WTC11 (cell line): ENCODE measurements at regions not wholly inside any gene's neighbourhood (a gene's known extent, or its start where the extent isn't known, plus 50 kb on each side); places are given as distances from the start of the nearest gene placed in this dataset.

Experiments used
- ATAC-seq: fragments of 200-7000 bp; cut with Tn5 transposase; 2 replicates; pipeline ENCODE4 v1.10.0; 2021; ENCODE audit warnings: mild to moderate bottlenecking, moderate library complexity
- CTCF ChIA-PET: fragments of 300-600 bp; sonication (Branson Sonifier 250); formaldehyde crosslinking; loops from one replicate; lab custom pipeline; 2021; ENCODE audit warnings: antibody characterized with exemption; lab: Charles Lee
- POLR2A ChIA-PET: fragments of 350-600 bp; sonication (Branson Sonifier 250); formaldehyde crosslinking; loops from one replicate; lab custom pipeline; 2021; ENCODE audit warnings: antibody characterized with exemption; lab: Charles Lee
- DNase-seq: peaks from one replicate; pipeline ENCODE4 v3.0.0; 2021; ENCODE audit warnings: low spot score
- H3K27ac Mint-ChIP-seq: 2 replicates; pipeline ENCODE4 v1.8.0; 2021; ENCODE audit warnings: mixed read lengths
- H3K27me3 Mint-ChIP-seq: 2 replicates; pipeline ENCODE4 v1.8.0; 2021; ENCODE audit warnings: low read depth, mild to moderate bottlenecking, moderate library complexity, mixed read lengths
- H3K36me3 Mint-ChIP-seq: 2 replicates; pipeline ENCODE4 v1.8.0; 2021; ENCODE audit warnings: mixed read lengths
- H3K4me1 Mint-ChIP-seq: 2 replicates; pipeline ENCODE4 v1.8.0; 2022; ENCODE audit warnings: mixed read lengths
- H3K4me3 Mint-ChIP-seq: 2 replicates; pipeline ENCODE4 v1.8.0; 2021; ENCODE audit warnings: mild to moderate bottlenecking, moderate library complexity, mixed read lengths
- H3K9me3 Mint-ChIP-seq: 2 replicates; pipeline ENCODE4 v1.8.0; 2021; ENCODE audit warnings: mixed read lengths
- CBFB ChIP-seq: sonication (generic); formaldehyde crosslinking; IDR thresholded peaks from 2 replicates; pipeline ENCODE4 v1.8.1; 2022; ENCODE audit warnings: mild to moderate bottlenecking, low read depth, missing genetic modification reagents
- CREB1 ChIP-seq: sonication (generic); formaldehyde crosslinking; IDR thresholded peaks from 2 replicates; pipeline ENCODE4 v1.8.0; 2023; ENCODE audit warnings: mild to moderate bottlenecking, missing genetic modification reagents
- E2F5 ChIP-seq: sonication (generic); formaldehyde crosslinking; IDR thresholded peaks from 2 replicates; pipeline ENCODE4 v1.8.1; 2022; ENCODE audit warnings: mild to moderate bottlenecking, moderate library complexity, missing genetic modification reagents
- EMX1 ChIP-seq: fragments of 250-450 bp; sonication (Bioruptor Pico); IDR thresholded peaks from 2 replicates; pipeline ENCODE4 v1.8.0; 2021; ENCODE audit warnings: mild to moderate bottlenecking
- ERG ChIP-seq: fragments of 250-450 bp; sonication (Bioruptor Pico); IDR thresholded peaks from 2 replicates; pipeline ENCODE4 v1.8.0; 2021; ENCODE audit warnings: mild to moderate bottlenecking
- HMGA2 ChIP-seq: fragments of 250-450 bp; sonication (Bioruptor Pico); IDR thresholded peaks from 2 replicates; pipeline ENCODE4 v1.4.0; 2021; ENCODE audit warnings: mild to moderate bottlenecking, moderate library complexity
- IRF1 ChIP-seq: sonication (generic); formaldehyde crosslinking; IDR thresholded peaks from 2 replicates; pipeline ENCODE4 v1.8.0; 2023; ENCODE audit warnings: missing genetic modification reagents
- JUN ChIP-seq: sonication (generic); formaldehyde crosslinking; IDR thresholded peaks from 2 replicates; pipeline ENCODE4 v1.8.0; 2023; ENCODE audit warnings: mild to moderate bottlenecking, missing genetic modification reagents
- MYBL2 ChIP-seq: sonication (generic); formaldehyde crosslinking; IDR thresholded peaks from 2 replicates; pipeline ENCODE4 v1.8.1; 2023; ENCODE audit warnings: mild to moderate bottlenecking, moderate library complexity, missing genetic modification reagents
- NFYB ChIP-seq: sonication (generic); formaldehyde crosslinking; conservative IDR thresholded peaks from 2 replicates; pipeline ENCODE4 v1.8.0; 2022; ENCODE audit warnings: low read depth, missing genetic modification reagents
- TP53 ChIP-seq: sonication (generic); formaldehyde crosslinking; IDR thresholded peaks from 2 replicates; pipeline ENCODE4 v1.8.1; 2023; ENCODE audit warnings: mild to moderate bottlenecking, missing genetic modification reagents
- ZNF138 ChIP-seq: sonication (generic); formaldehyde crosslinking; conservative IDR thresholded peaks from 2 replicates; pipeline ENCODE4 v1.8.1; 2022; ENCODE audit warnings: mild to moderate bottlenecking, moderate library complexity, missing genetic modification reagents
- ZNF219 ChIP-seq: sonication (generic); formaldehyde crosslinking; IDR thresholded peaks from 2 replicates; pipeline ENCODE4 v1.8.0; 2023; ENCODE audit warnings: missing genetic modification reagents, mild to moderate bottlenecking, borderline replicate concordance
- ZNF281 ChIP-seq: sonication (generic); formaldehyde crosslinking; IDR thresholded peaks from 2 replicates; pipeline ENCODE4 v1.8.0; 2023; ENCODE audit warnings: mild to moderate bottlenecking, missing genetic modification reagents
- ZNF317 ChIP-seq: sonication (generic); formaldehyde crosslinking; IDR thresholded peaks from 2 replicates; pipeline ENCODE4 v1.8.1; 2023; ENCODE audit warnings: low read depth, mild to moderate bottlenecking, moderate library complexity, missing genetic modification reagents, borderline replicate concordance
- ZNF671 ChIP-seq: fragments of 250-450 bp; sonication (Bioruptor Pico); IDR thresholded peaks from 2 replicates; pipeline ENCODE4 v1.8.0; 2021; ENCODE audit warnings: mild to moderate bottlenecking
- TF ChIP-seq, protein P1 (sequence below): fragments of 200-600 bp; IDR thresholded peaks from 2 replicates; pipeline ENCODE4 v1.8.0; 2022; ENCODE audit warnings: antibody characterized with exemption
- TF ChIP-seq, protein P2 (sequence below): sonication (generic); formaldehyde crosslinking; IDR thresholded peaks from 2 replicates; pipeline ENCODE4 v1.8.0; 2022; ENCODE audit warnings: missing genetic modification reagents

DNA sequence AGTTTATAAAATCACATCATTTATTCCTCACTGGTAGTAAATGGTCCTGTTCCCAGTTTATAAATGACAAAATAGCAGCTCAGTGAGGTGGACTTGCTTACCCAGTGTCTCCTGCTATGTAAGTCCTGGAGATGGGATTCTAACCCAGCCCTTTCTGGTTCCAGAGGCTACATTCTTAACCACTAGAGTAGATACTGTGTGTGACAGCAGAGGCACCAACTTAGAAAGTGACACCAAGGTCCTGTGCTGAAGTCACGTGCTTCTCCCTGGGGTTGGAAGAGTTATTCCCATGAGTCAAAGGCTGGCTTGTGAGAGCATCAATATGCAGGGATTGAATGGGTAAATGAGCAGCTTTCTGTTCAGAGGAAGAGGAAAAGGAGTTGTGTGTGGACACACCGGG is 167.3 kb upstream of the IRX3 start:
- no peaks in the 10 kb centered on the region for H3K27me3 Mint-ChIP-seq
- H3K27ac Mint-ChIP-seq = no peak overlapping the region
- no peak for ATAC-seq
- H3K4me3 Mint-ChIP-seq = no peak overlapping the region
- DNase-seq = no peak
- POLR2A ChIA-PET = no interaction called here
- CTCF ChIA-PET = no interaction called here
- peaks cover 3% of the 10 kb centered on the region; the same call in 1 of the 2 replicates for H3K9me3 Mint-ChIP-seq
- TF ChIP-seq E2F5 (no peak), ZNF281 (CRISPR knock-in tag) (no peak), NFYB (CRISPR knock-in tag) (no peak), ERG (CRISPR knock-in tag) (no peak), HMGA2 (CRISPR knock-in tag) (no peak), CREB1 (CRISPR knock-in tag) (no peak), ZNF138 (CRISPR knock-in tag) (no peak), CBFB (CRISPR knock-in tag) (no peak), MYBL2 (CRISPR knock-in tag) (no peak), IRF1 (CRISPR knock-in tag) (no peak), TP53 (CRISPR knock-in tag) (no peak), EMX1 (CRISPR knock-in tag) (no peak), JUN (CRISPR knock-in tag) (no peak), ZNF671 (no peak), ZNF317 (CRISPR knock-in tag) (no peak), ZNF219 (CRISPR knock-in tag) (no peak)
- TF ChIP-seq, protein P1, sequence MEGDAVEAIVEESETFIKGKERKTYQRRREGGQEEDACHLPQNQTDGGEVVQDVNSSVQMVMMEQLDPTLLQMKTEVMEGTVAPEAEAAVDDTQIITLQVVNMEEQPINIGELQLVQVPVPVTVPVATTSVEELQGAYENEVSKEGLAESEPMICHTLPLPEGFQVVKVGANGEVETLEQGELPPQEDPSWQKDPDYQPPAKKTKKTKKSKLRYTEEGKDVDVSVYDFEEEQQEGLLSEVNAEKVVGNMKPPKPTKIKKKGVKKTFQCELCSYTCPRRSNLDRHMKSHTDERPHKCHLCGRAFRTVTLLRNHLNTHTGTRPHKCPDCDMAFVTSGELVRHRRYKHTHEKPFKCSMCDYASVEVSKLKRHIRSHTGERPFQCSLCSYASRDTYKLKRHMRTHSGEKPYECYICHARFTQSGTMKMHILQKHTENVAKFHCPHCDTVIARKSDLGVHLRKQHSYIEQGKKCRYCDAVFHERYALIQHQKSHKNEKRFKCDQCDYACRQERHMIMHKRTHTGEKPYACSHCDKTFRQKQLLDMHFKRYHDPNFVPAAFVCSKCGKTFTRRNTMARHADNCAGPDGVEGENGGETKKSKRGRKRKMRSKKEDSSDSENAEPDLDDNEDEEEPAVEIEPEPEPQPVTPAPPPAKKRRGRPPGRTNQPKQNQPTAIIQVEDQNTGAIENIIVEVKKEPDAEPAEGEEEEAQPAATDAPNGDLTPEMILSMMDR = no peak
- TF ChIP-seq, protein P2, sequence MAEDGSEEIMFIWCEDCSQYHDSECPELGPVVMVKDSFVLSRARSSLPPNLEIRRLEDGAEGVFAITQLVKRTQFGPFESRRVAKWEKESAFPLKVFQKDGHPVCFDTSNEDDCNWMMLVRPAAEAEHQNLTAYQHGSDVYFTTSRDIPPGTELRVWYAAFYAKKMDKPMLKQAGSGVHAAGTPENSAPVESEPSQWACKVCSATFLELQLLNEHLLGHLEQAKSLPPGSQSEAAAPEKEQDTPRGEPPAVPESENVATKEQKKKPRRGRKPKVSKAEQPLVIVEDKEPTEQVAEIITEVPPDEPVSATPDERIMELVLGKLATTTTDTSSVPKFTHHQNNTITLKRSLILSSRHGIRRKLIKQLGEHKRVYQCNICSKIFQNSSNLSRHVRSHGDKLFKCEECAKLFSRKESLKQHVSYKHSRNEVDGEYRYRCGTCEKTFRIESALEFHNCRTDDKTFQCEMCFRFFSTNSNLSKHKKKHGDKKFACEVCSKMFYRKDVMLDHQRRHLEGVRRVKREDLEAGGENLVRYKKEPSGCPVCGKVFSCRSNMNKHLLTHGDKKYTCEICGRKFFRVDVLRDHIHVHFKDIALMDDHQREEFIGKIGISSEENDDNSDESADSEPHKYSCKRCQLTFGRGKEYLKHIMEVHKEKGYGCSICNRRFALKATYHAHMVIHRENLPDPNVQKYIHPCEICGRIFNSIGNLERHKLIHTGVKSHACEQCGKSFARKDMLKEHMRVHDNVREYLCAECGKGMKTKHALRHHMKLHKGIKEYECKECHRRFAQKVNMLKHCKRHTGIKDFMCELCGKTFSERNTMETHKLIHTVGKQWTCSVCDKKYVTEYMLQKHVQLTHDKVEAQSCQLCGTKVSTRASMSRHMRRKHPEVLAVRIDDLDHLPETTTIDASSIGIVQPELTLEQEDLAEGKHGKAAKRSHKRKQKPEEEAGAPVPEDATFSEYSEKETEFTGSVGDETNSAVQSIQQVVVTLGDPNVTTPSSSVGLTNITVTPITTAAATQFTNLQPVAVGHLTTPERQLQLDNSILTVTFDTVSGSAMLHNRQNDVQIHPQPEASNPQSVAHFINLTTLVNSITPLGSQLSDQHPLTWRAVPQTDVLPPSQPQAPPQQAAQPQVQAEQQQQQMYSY = no peak
- no peaks in the 10 kb centered on the region for H3K36me3 Mint-ChIP-seq
- peaks cover 11% of the 10 kb centered on the region for H3K4me1 Mint-ChIP-seq
